Activated CD8-positive, alpha-beta memory T cell treated with anti-CD3 and anti-CD28 coated beads for 24 hours (primary cell): ENCODE measurements at regions not wholly inside any gene's neighbourhood (a gene's known extent, or its start where the extent isn't known, plus 50 kb on each side); places are given as distances from the start of the nearest gene placed in this dataset.

Experiments used
- DNase-seq: peaks from one replicate; pipeline ENCODE4 v3.0.0-alpha.2; 2020

- DNase-seq, result no peak
Observed at GRCh38 chr4:14865031-14865366, 137.3 kb upstream of the CPEB2 start.

GRCh38 chr4:14865804-14866203 is 136.5 kb upstream of the CPEB2 start:
- no peak for DNase-seq

- no peak for DNase-seq
Observed at GRCh38 chr4:14867847-14868246, 134.4 kb upstream of the CPEB2 start.

GRCh38 chr4:14868426-14869395 is 133.6 kb upstream of the CPEB2 start:
- no peak for DNase-seq

GRCh38 chr4:14871676-14872430 is 130.4 kb upstream of the CPEB2 start:
- no peak for DNase-seq

- DNase-seq, result no peak
Observed at GRCh38 chr4:14874990-14875389, 127.3 kb upstream of the CPEB2 start.

GRCh38 chr4:14877246-14878225 is 124.7 kb upstream of the CPEB2 start:
- no peak for DNase-seq

GRCh38 chr4:14878681-14879080 is 123.6 kb upstream of the CPEB2 start:
- DNase-seq, result no peak

- no peak for DNase-seq
Observed at GRCh38 chr4:14879683-14880082, 122.6 kb upstream of the CPEB2 start.

- DNase-seq, result no peak
Observed at GRCh38 chr4:14880805-14881204, 121.5 kb upstream of the CPEB2 start.

GRCh38 chr4:14883166-14883565 is 119.1 kb upstream of the CPEB2 start:
- no peak for DNase-seq

GRCh38 chr4:14883661-14884060 is 118.6 kb upstream of the CPEB2 start:
- no peak for DNase-seq

- DNase-seq, result no peak
Observed at GRCh38 chr4:14887842-14888433, 114.3 kb upstream of the CPEB2 start.

GRCh38 chr4:14888790-14889572 is 113.3 kb upstream of the CPEB2 start:
- no peak for DNase-seq

- DNase-seq, result no peak
Observed at GRCh38 chr4:14892563-14892962, 109.7 kb upstream of the CPEB2 start.

GRCh38 chr4:14893713-14894112 is 108.6 kb upstream of the CPEB2 start:
- no peak for DNase-seq

- no peak for DNase-seq
Observed at GRCh38 chr4:14894392-14895292, 107.6 kb upstream of the CPEB2 start.

GRCh38 chr4:14896656-14897175 is 105.6 kb upstream of the CPEB2 start:
- DNase-seq, result no peak

- no peak for DNase-seq
Observed at GRCh38 chr4:14897217-14897616, 105.1 kb upstream of the CPEB2 start.

- DNase-seq, result no peak
Observed at GRCh38 chr4:14898989-14899388, 103.3 kb upstream of the CPEB2 start.
